Nucleus accumbens (tissue), 56 donors: ENCODE measurements at regions not wholly inside any gene's neighbourhood (a gene's known extent, or its start where the extent isn't known, plus 50 kb on each side); places are given as distances from the start of the nearest gene placed in this dataset.
A peak's percentile ranks its signal among the peaks of the same experiment; 100 is the strongest.

Experiments
- DNase-seq, 56 donors: peaks; one replicate each; lab custom pipeline; 2025; lab: John Stamatoyannopoulos, UW

DNA sequence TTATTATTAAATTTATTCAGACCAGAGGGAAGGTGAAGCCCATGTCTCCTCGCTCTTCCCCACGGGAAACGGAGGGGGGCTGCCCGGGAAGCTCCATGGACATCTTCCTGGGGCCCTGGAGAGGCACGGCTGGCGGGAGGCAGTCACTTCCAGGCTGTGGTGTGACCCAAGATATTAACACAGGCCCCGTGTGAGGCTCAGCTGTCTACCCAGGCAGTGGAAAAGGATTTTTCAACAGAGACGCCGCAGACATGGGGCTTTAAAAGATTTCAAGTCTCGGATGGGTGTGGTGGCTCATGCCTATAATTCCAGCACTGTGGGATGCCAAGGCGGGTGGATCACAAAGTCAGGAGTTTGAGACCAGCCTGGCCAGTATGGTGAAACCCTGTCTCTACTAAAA lies 117.9 kb downstream of the ERMARD start:
- no peak for DNase-seq

DNA sequence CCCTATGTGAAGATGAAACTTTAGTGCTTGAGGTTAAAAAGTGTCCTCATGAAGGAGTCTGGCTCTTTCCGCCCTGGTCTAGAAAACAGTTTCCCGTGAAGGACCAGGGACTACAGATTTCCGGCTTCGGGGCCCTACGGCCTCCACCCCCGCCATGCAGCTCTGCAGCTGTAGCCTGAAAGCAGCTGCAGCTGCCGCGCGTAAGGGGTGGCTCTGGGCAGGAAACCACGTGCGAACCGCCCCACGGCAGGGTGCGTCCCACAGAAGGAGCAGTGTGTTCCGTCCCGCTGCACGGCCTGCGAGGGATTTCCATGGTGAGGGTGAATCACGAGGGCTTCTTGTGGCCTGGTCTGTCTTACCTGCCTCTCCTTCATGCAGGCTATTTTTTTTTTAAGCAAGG lies 117.0 kb downstream of the ERMARD start:
- DNase-seq, result peak in 4 of 56 donors; percentile 6 to 28 (median 16)

DNA sequence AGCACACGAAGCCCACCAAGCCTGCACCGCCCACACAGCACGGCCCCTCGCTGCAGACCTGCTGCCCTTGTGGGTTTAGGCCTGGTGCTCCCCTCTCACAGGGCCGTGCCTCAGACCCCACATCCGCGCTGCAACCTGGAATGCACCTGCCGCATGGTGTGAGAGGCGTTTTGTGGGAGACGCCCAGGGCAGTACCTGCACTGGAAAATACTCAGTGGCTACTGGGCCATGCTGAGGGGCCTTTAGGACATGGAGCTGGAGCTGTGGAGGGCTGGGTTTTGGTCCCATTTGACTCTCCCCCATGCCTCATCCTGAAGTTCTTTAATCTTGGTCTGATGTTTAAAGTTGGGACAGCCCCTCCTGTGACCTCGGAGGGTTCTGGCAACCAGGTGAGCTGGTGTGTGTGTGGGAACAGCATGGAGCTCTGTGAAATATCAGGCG lies 116.3 kb downstream of the ERMARD start:
- DNase-seq, result no peak

DNA sequence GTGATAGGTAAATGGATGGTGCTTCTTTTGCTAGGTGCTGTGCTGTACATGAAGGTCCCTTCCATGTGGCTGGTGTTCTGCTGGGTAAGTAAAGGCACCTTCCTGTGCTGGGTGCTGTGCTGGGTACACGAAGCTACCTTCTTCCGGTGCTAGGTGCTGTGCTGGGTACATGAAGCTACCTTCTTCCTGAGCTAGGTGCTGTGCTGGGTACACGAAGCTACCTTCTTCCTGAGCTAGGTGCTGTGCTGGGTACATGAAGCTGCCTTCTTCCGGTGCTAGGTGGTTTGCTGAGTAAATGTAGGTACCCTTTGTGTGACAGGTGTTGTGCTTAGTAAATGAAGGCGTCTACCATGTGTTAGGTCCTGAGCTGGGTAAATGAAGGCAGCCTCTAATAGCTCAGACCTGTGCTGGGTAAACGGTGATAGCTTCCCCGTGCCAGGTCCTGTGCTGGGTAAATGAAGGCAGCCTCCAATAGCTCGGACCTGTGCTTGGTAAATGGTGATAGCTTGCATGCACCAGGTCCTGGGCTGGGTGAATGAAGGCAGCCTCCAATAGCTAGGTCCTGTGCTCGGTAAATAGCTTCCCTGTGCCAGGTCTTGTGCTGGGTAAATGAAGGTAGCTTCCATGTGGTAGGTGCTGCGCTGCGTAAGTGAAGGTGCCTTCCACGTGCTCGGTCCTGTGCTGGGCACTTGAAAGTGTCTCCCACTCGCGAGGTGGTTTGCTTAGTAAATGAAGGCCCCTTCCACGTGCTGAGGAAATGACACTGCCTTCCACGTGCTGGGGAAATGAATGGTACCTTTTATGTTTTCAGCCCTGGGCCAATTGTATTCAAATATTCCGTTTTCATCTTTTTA lies 115.5 kb downstream of the ERMARD start:
- no peak for DNase-seq

DNA sequence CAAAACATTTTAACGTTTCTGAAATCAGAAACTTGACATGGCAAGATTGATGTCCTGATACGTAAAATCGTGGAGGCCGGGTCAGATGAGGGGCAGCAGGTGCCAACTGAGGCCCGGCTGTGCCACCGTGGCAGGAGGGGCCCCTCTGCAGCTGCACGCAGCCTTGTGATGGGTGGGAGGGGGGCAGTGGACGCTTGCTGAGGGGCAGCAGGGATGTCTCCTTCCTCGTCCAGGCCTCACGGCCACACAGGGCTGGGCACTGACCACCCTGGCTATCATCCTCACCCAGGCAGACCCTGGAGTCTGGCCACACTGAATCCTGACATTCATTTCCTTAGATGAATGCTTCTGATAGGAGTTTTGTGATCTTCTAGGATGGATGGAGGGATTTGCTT lies 114.7 kb downstream of the ERMARD start:
- no peak for DNase-seq

DNA sequence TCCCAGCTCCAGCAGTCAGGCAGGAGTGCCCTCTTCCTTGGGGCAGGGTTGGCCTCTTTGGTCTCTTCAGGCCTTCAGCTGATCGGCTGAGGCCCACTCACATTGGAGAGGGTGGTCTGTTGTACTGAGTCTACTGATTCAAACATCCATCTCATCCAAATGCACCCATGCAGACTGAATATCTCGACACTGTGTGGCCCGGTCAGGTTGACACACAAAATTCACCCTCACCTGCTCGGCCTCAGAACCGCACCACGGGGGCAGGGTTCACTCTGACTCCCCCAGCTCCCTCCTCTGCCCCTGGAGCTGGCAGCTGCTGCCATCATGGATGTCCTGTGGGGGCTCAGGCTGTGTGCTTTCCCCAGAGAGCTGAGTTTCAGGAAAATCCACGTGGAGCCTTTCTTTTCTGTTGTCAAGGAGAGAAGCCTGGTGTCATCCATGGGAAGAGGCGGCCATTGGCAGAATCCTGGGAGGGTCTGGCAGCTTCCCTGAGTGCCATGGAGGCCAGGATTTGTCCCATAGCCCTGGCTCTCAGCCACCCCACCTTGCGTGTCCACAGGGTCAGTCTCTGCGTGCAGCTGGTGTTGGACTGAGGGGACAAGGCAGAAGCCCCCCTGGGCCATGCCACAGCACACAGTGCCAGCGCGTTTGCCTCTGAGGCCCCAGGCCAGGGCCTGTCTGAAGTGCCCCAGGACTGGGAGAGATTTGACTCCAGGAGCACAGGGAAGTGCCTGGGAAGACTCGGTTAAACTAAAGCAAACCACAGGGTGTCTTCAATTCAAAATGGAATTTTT lies 114.1 kb downstream of the ERMARD start:
- DNase-seq, result no peak

DNA sequence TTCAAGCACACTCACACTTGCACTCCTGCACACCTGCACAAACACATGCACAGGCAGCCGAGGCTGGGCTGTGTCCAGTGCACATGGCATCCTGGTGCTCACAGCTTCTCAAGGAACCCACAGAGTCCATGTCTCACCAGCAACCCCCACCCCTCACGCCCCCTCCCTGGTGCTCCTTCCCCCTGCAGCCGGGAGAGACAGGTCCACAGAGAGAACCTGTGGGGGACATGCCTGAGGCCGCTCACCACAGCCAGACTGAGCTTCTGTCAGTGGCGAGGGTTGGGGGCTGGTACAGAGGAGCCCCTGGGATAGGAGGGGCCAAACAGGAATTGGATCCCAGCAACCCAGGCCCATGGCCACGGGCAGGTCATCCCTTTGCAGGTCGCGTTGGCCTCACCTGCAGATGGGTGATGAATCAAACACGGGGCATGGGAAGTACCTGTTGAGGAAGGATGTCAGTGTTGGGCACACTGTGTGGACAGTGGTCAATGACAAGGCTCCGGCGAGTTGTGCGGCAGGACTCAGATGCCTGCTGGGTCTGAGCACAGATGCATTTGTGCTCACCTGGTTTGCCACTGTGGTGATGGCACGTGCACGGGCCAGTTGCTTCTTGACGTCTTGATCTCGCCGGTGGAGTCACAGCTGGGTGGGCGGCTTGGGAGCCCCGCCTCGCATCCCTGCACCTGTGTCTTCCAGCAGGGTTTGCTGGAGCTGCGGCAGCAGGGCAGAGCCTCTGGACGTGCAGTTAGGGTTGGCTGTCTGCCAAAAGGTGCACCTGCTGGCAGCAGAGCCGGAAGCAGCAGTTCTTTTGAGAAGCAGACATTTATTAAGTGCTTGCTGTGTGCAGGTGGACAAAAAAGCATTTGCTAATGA lies 113.0 kb downstream of the ERMARD start:
- DNase-seq, result no peak

DNA sequence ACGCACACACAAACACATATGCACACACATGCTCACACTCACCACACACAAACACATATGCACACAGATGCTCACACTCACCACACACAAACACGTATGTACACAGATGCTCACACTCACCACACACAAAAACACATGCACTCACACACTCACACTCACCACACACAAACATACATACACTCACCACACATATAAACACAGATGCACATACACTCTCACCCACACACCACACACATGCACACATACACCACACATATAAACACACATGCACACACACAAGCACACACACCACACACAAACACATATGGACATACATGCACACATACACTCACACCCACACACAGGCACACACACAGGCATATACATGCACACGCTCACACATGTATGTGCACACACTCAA lies 112.3 kb downstream of the ERMARD start:
- DNase-seq, result no peak

DNA sequence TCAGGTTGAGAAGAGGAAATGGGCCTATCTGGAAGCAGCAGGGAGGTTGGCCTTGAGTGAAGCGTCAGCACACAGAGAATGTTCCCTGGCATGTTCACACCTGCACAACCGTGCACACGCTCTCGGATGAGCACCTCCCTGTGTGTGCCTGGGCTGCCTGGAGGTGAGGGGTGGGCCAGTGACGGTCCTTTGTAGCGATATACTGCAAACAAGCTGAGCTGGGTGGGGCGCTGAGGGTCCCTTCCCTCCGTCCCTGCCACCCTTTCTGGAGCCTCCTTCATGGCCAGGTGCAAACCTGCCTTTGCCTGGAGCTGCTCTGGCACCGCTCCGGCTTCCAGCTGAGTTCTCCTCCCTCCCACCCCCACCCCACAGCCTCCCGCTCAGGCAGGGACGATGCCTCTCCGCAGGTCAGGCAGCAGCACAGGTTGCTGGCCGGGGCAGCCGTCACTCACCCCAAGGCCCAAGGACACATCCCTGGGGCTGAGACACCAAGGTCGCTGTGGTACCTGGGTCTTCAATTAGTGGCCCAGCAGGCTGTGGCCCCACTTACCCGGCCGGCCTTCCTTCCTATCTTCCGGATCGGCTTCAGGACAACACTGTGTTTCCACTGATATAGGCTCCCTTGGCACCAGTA lies 111.6 kb downstream of the ERMARD start:
- DNase-seq, result no peak

DNA sequence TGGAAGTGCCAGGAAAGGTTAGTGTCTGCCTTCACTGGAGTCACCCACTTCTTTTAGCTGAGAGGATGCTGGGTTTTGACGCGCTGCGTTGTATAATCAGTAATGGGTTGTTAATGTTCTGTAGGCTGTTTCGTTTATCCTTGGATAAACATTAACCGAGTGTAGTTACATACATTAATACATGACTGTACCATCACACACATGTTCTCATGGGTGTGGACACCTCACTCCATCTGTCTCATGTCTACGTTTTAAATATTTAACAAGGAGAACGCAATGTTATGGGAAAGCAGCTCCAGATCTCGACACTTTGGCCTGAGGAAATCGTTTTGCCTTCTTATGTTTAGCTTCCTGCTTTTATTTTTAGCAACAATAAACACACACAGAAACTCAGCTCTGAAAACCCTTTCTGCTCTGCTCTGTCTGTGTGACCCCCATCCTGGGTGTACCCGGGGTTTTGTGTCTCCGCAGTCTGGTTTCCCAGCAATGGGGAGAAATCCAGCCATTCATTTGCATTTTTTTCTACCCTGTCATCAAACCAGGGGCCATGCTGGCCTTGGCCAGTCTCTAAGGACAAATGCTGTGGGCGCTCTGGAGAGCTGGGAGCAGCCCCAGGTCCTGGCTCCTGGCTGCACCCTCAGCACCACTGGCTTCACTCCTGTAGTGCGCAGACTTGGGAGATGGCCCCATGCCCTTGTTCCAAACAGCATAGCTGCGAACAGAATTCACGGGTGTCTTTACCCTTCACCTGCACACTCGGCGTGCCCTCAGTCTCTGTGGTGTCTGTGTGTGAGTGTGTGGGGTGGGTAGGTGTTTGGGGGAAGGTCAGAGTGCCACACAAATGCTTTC lies 110.8 kb downstream of the ERMARD start:
- peak in 2 of 56 donors; percentile 11 to 15 for DNase-seq

DNA sequence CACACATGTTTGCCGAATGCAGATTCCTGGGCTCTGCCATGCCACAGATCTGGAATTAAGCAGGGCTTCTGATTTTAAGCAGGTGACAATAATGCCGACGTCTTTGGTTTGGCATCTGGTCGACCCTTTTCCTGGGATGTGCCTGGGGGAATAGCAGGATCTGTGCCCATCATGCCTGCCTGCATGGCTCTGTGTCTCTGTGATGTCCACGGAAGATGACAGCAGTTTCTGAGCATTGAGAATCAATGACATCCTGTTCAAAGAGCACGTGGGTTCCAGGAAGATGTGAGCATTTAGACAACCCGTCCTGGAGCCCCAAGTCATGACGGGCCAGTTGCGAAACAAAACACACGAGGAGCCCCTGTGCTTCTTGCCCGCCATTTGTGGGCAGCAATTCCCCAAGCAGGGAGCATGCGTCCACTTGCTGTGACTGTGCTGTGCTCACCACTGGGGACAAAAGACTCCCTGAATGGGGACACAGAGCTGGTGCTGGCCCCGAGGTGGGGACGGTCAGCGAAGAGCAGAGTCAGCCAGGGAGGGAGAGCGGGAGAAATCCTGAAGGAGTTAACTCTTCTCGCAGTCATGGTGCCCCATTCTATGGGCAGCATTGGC lies 110.1 kb downstream of the ERMARD start:
- no peak for DNase-seq

DNA sequence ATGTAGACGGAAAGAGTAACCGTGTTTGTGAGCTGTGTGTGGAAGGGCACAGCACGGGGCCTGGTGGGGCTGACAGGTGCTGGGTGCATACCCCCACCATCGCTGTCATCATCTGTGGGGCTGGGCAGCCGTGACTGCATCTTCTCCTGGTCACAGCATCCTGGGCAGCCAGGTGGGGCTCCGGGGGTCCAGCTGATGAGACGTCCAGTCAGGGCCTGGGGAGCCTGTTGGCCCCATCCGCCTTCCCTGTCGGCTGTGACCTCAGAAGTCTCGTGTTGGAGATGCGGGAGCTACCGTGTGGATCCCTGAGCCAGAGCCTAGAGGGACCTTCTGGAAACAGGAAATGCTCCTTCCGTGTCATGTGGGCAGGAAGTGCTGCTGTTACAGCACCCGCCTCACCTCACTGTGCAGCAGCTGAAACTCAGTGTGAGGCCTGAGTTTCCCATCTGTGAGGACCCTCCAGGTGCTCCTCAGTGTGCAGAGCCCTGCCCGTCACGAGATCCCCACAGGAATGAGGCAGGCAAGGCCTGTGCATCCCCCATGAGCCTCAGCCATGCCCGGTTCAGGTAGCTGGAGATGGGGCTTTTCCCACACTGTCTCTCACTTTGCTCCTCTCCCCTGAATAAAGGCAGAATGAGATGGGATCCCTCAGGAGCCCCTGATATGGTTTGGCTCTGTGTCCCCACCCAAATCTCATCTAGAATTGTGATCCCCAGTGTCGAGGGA lies 108.7 kb downstream of the ERMARD start:
- DNase-seq, result no peak

DNA sequence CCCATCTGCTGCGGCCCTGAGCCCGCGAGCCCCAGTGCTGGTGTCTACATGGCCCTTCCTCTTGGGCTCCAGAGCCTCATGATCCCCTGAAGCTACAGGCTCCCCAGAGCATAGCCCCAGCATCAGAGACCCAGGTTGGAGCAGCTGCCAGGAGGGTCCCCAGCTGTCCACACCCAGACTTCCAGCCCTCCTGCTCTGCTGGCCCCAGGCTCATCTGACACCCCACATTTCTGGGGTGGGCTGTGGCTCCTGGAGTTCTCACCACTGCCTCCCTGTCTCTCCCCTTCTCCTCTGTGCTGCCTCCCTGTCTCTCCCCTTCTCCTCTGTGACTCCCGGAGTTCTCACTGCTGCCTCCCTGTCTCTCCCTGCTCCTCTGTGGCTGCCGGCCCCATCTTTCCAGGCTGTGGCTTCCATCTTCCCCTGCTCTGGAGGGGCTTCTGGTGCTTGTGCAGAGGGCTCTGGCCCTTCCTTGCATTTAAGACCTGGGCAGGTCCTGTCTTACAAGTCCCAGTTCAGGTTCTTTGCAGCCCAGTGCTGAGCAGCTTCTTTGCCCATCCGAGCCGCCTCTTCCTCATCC lies 108.1 kb downstream of the ERMARD start:
- no peak for DNase-seq

DNA sequence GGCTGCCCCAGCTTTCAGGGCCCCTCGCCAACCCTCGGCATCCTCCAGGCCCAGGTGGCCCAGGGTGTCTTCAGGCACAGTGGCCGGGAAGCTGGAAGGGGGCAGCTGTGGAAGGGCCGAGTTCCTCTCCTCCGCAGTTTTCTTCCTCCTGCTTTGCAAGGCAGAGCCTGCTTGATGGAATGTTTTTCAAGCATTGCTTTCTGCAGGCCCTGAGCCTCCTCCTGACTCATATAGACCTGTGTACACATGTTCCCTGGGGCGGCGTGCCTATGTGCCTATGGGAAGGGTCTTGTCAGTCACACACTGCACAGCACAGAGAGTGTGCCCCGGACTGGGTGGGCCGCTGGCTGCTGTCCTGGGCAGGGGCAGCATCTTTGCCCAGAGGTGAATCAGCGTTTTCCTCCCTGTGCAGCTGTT lies 107.5 kb downstream of the ERMARD start:
- DNase-seq, result no peak

DNA sequence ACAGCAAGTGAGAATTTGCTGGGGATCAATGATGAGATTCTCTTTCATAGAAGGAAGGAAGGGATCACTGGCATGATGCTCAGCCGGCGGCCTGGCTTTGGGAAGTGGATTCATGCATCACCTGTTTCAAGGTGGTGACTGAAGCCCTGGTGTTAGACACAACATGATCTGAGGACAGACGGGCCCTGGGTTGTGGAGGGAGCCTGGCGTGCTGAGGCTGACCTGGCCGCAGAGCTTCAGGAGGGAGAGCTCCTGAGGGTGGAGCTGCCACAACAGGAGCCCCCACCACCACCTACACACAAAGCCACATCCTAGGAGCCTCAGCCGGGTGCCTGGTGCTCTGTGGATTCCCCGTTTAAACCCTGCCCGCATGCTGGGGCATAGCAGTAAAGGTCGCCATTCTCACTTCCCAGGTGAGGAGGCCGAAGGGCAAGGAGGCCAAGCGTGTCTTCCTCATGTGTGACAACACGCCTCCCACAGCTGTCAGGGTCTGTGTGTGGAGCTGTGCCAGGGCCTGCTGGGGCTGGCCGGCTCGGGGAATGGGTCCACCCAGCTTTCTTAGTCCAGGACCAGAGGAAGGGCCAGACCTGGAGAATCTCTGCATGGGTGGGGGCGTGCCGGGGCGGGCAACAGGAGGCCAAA lies 107.0 kb downstream of the ERMARD start:
- no peak for DNase-seq

DNA sequence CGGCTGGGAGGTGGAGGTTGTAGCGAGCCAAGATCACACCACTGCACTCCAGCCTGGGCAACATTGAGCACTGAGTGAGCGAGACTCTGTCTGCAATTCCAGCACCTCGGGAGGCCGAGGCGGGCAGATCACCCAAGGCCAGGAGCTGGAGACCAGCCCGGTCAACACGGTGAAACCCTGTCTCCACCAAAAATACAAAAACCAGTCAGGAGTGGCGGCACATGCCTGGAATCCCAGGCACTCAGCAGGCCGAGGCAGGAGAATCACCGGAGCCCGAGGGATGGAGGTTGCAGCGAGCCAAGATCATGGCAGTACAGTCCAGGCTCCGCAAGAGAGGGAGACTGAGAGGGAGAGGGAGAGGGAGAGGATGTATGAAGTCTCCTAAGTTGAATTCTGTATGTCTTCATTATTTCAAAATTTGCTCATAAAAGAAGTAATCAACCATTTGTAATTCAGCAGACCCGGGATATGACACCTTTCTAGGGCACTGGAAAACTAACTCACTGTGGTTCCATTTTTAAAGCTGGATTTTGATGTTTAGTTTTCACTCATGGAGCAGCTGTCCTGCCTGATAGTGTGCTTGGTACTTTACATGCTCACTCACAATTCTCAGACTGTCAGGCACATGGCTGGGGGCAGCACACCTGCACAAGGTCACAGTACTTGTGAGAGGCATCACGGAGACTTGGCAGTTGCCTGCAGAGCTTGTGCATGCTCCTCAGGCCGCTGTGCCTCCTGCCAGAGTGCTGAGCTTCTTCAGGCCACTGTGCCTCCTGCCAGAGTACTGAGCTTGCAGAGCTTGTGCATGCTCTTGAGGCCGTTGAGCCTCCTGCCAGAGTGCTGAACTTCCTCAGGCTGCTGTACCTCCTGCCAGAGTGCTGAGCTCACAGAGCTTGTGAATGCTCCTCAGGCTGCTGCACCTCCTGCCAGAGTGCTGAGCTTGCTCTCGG lies 106.2 kb downstream of the ERMARD start:
- DNase-seq, result no peak
